PC-3 (cell line): ENCODE measurements at regions not wholly inside any gene's neighbourhood (a gene's known extent, or its start where the extent isn't known, plus 50 kb on each side); places are given as distances from the start of the nearest gene placed in this dataset.

Experiments
- ATAC-seq: fragments of 200-7000 bp; cut with Tn5 transposase; 2 replicates; pipeline ENCODE4 v1.9.1; 2020; ENCODE audit warnings: mild to moderate bottlenecking, moderate library complexity
- BruUV-seq: library from RNA; stranded (reverse); fragments of 400-500 nt; replicated peaks from 2 replicates; lab custom pipeline; 2021; lab: Mats Ljungman, UMichigan
- CTCF ChIA-PET: fragments of 300-600 bp; sonication (Branson Sonifier 250); formaldehyde crosslinking; loops from one replicate; lab custom pipeline; 2022; ENCODE audit warnings: antibody characterized with exemption; lab: Charles Lee
- POLR2A ChIA-PET: fragments of 300-600 bp; sonication (Branson Sonifier 250); formaldehyde crosslinking; loops from one replicate; lab custom pipeline; 2022; ENCODE audit warnings: antibody characterized with exemption; ENCODE audit not compliant: unreplicated experiment; lab: Charles Lee
- DNase-seq: peaks from one replicate; pipeline ENCODE4 v3.0.0-alpha.2; 2015
- H2AFZ ChIP-seq: fragments of 300-600 bp; sonication (generic); 2 replicates; pipeline ENCODE4 v1.6.0; 2016; ENCODE audit warnings: antibody characterized with exemption, low read length
- H3F3A ChIP-seq: fragments of 300-600 bp; sonication (generic); one replicate; pipeline ENCODE4 v1.6.0; 2017; ENCODE audit warnings: antibody characterized with exemption, low read length, control low read depth, mild to moderate bottlenecking; ENCODE audit not compliant: unreplicated experiment
- H3K27ac ChIP-seq: fragments of 300-600 bp; sonication (generic); 2 replicates; pipeline ENCODE4 v1.5.1; 2016; ENCODE audit warnings: mild to moderate bottlenecking, low read length
- H3K27me3 ChIP-seq: fragments of 300-600 bp; sonication (generic); 2 replicates; pipeline ENCODE4 v1.6.1; 2016; ENCODE audit warnings: low read length, mixed read lengths
- H3K36me3 ChIP-seq: fragments of 300-600 bp; sonication (generic); 2 replicates; pipeline ENCODE4 v1.6.1; 2016; ENCODE audit warnings: low read depth, mixed run types, low read length, mixed read lengths
- H3K4me1 ChIP-seq: fragments of 300-600 bp; sonication (generic); 2 replicates; pipeline ENCODE4 v1.5.1; 2016; ENCODE audit warnings: low read length; ENCODE audit not compliant: insufficient read depth
- H3K4me2 ChIP-seq: fragments of 300-600 bp; sonication (generic); 2 replicates; pipeline ENCODE4 v1.6.0; 2016; ENCODE audit warnings: low read length
- H3K4me3 ChIP-seq: fragments of 300-600 bp; sonication (generic); 2 replicates; pipeline ENCODE4 v1.5.1; 2016; ENCODE audit warnings: mild to moderate bottlenecking, low read length, mixed read lengths
- H3K79me2 ChIP-seq: fragments of 300-600 bp; sonication (generic); 2 replicates; pipeline ENCODE4 v1.6.1; 2017; ENCODE audit warnings: low read length, mixed read lengths
- H3K9ac ChIP-seq: fragments of 300-600 bp; sonication (generic); 2 replicates; pipeline ENCODE4 v1.6.0; 2016; ENCODE audit warnings: mild to moderate bottlenecking, low read length
- H3K9me2 ChIP-seq: fragments of 300-600 bp; sonication (generic); replicated peaks from 2 replicates; pipeline ENCODE4 v1.6.1; 2016; ENCODE audit warnings: mixed run types, low read length, mixed read lengths
- H3K9me3 ChIP-seq: fragments of 300-600 bp; sonication (generic); 2 replicates; pipeline ENCODE4 v1.6.1; 2016; ENCODE audit warnings: low read length, mixed read lengths
- H4K20me1 ChIP-seq: fragments of 300-600 bp; sonication (generic); 2 replicates; pipeline ENCODE4 v1.6.1; 2016; ENCODE audit warnings: low read length, mixed read lengths
- EZH2 ChIP-seq: fragments of 300-600 bp; sonication (generic); IDR thresholded peaks from one replicate; pipeline ENCODE4 v1.6.1; 2017; ENCODE audit warnings: antibody characterized with exemption, mild to moderate bottlenecking, low read length; ENCODE audit not compliant: unreplicated experiment
- EZH2phosphoT487 ChIP-seq: fragments of 300-600 bp; sonication (generic); IDR thresholded peaks from 2 replicates; pipeline ENCODE4 v1.6.1; 2018; ENCODE audit warnings: mild to moderate bottlenecking, antibody characterized with exemption, low read length, borderline replicate concordance
- intact Hi-C: fragments of 100-400 bp; cut with micrococcal nuclease; formaldehyde crosslinking; loops from 2 replicates; pipeline ENCODE4 v1.9.0; 2023
- TF ChIP-seq, protein P1 (sequence below): fragments of 300-600 bp; sonication (generic); conservative IDR thresholded peaks from 2 replicates; pipeline ENCODE4 v1.5.1; 2017; ENCODE audit warnings: antibody characterized with exemption, low read depth, mild to moderate bottlenecking, low read length

DNA sequence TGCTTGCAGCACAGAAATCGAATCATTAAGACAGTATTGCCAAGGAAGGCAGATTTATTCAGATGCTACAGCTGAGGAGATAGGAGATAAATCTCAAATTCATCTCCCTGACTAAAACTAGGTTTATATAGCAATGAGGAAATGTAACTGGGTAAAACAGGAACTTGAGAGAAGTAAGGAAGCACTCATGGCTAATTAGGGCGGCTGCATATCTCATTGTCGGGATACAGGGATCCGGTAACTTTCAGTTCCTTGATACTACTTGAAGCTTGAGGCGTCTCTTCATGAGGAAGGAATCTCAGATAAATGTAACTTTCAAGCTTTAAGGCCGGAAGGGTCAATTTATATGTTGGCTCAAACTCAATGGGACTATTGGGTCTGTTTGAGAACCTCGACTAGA is 129.2 kb upstream of the WDR1 start:
- no peaks in the 10 kb centered on the region for H4K20me1 ChIP-seq
- H3K4me1 ChIP-seq: no peaks in the 10 kb centered on the region
- no peak overlapping the region for H3K27ac ChIP-seq
- no peaks in the 10 kb centered on the region for H3K79me2 ChIP-seq
- 0 out of 2 replicates have a peak, but pooled peaks cover 5% of the 10 kb centered on the region for H3K27me3 ChIP-seq
- no peak overlapping the region for H3K4me3 ChIP-seq
- BruUV-seq: no TSS peak
- no peak for ATAC-seq
- POLR2A ChIA-PET: no interaction called here
- CTCF ChIA-PET: no interaction called here
- DNase-seq: no peak
- intact Hi-C loops: no loop called here
- no peaks in the 10 kb centered on the region for H3K9me3 ChIP-seq
- no peak overlapping the region for H3K9ac ChIP-seq
- no peaks in the 10 kb centered on the region for H3K36me3 ChIP-seq
- no peaks in the 10 kb centered on the region for H3F3A ChIP-seq
- H2AFZ ChIP-seq: no peak overlapping the region
- no peak for TF ChIP-seq EZH2
- no peak for TF ChIP-seq EZH2phosphoT487
- TF ChIP-seq, protein P1, sequence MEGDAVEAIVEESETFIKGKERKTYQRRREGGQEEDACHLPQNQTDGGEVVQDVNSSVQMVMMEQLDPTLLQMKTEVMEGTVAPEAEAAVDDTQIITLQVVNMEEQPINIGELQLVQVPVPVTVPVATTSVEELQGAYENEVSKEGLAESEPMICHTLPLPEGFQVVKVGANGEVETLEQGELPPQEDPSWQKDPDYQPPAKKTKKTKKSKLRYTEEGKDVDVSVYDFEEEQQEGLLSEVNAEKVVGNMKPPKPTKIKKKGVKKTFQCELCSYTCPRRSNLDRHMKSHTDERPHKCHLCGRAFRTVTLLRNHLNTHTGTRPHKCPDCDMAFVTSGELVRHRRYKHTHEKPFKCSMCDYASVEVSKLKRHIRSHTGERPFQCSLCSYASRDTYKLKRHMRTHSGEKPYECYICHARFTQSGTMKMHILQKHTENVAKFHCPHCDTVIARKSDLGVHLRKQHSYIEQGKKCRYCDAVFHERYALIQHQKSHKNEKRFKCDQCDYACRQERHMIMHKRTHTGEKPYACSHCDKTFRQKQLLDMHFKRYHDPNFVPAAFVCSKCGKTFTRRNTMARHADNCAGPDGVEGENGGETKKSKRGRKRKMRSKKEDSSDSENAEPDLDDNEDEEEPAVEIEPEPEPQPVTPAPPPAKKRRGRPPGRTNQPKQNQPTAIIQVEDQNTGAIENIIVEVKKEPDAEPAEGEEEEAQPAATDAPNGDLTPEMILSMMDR: no peak
- H3K4me2 ChIP-seq: no peak overlapping the region
- no peaks in the 10 kb centered on the region for H3K9me2 ChIP-seq

DNA sequence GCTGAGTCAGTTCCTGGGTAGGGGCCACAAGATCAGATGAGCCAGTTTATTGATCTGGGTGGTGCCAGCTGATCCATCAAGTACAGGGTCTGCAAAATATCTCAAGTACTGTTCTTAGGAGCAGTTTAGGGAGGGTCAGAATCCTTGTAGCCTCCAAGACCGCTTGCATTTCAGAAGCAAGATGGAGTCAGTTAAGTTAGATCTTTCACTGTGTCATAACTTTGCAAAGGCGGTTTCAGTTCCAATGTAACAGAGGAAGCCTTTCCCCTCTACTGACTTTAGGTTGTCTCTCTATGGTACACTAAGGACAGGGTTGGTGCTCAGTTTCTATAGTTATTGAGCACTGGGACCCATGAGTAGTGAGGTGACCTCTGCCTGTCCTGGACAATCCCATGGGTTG is 127.3 kb upstream of the WDR1 start:
- Histone ChIP-seq H3K79me2 (no peaks in the 10 kb centered on the region), H4K20me1 (no peaks in the 10 kb centered on the region), H3K27ac (no peak overlapping the region), H3K9ac (no peak overlapping the region), H2AFZ (no peak overlapping the region), H3F3A (no peaks in the 10 kb centered on the region), H3K9me2 (no peaks in the 10 kb centered on the region), H3K4me2 (no peak overlapping the region), H3K9me3 (no peaks in the 10 kb centered on the region), H3K36me3 (no peaks in the 10 kb centered on the region), H3K27me3 (0 out of 2 replicates have a peak, but pooled peaks cover 5% of the 10 kb centered on the region), H3K4me3 (no peak overlapping the region), H3K4me1 (no peaks in the 10 kb centered on the region)
- ChIA-PET POLR2A (no interaction called here), CTCF (no interaction called here)
- intact Hi-C loops: no loop called here
- no peak for TF ChIP-seq EZH2
- TF ChIP-seq, protein P1: no peak
- no peak for TF ChIP-seq EZH2phosphoT487
- ATAC-seq (no peak), DNase-seq (no peak)
- no TSS peak for BruUV-seq

DNA sequence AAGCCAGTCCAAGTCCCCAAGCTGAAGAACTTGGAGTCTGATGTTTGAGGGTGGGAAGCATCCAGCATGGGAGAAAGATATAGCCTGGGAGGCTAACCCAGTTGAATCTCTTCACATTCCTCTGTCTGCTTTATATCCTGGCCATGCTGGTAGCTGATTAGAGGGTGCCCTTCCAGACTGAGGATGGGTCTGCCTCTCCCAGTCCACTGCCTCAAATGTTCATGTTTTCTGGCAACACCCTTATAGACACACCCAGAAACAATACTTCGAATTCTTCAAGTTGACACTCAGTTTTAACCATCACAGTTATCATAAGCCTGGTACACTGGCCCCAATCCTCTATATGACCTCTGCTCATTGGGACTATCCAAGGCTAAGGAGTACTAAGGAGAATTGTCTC is 124.1 kb upstream of the WDR1 start:
- Histone ChIP-seq H3K9ac (no peak overlapping the region), H3K9me2 (no peaks in the 10 kb centered on the region), H3K27ac (no peak overlapping the region), H3K4me2 (no peak overlapping the region), H2AFZ (no peak overlapping the region), H3K27me3 (no peaks in the 10 kb centered on the region), H3K79me2 (no peaks in the 10 kb centered on the region), H3F3A (no peaks in the 10 kb centered on the region), H3K4me1 (no peaks in the 10 kb centered on the region), H3K36me3 (no peaks in the 10 kb centered on the region), H3K9me3 (no peaks in the 10 kb centered on the region), H4K20me1 (no peaks in the 10 kb centered on the region), H3K4me3 (no peak overlapping the region)
- no peak for DNase-seq
- TF ChIP-seq EZH2phosphoT487 (no peak), EZH2 (no peak)
- TF ChIP-seq, protein P1: no peak
- ATAC-seq: no peak
- intact Hi-C loops: no loop called here
- CTCF ChIA-PET: no interaction called here
- POLR2A ChIA-PET: no interaction called here
- no TSS peak for BruUV-seq
